Activated naive CD4-positive, alpha-beta T cell treated with anti-CD3 and anti-CD28 coated beads, Interleukin-2, amount 50 U/mL, for 72 hours (primary cell): ENCODE measurements at regions not wholly inside any gene's neighbourhood (a gene's known extent, or its start where the extent isn't known, plus 50 kb on each side); places are given as distances from the start of the nearest gene placed in this dataset.

Source experiments
- ATAC-seq, 2 donors: fragments of 150-1000 bp; cut with Tn5 transposase; 2 replicates each; pipeline ENCODE4 v1.10.0; 2021; ENCODE audit warnings: mild to moderate bottlenecking in 2 of 2, moderate library complexity in 2 of 2
- DNase-seq, 2 donors: peaks; one replicate each; pipeline ENCODE4 v3.0.0; 2021 to 2022; ENCODE audit warnings: low spot score in 2 of 2
- H3K27ac Mint-ChIP-seq, 2 donors: one replicate each; pipeline ENCODE4 v1.8.0; 2022; ENCODE audit warnings: mild to moderate bottlenecking in 2 of 2, mixed read lengths in 2 of 2
- H3K36me3 Mint-ChIP-seq, 2 donors: one replicate each; pipeline ENCODE4 v1.8.0; 2022; ENCODE audit warnings: mixed read lengths in 2 of 2
- H3K9me3 Mint-ChIP-seq, 2 donors: one replicate each; pipeline ENCODE4 v1.8.0; 2022; ENCODE audit warnings: mixed read lengths in 2 of 2

DNA sequence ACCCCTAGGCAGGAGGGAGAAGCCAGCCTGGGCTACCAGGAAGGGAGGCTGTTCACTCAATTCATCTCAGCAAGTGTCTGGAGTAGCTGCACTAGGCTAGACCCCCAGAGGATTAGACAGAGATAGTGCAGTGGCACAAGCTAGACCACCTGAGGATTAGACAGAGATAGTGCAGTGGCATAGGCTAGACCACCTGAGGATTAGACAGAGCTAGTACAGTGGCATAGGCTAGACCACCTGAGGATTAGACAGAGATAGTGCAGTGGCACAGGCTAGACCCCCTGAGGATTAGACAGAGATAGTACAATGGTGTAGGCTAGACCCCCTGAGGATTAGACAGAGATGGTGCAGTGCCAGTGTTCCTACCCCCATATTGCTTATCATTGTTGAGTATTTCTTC lies 74.1 kb upstream of the SDK2 start:
- ATAC-seq: no peak
- DNase-seq: no peak
- Mint-ChIP-seq H3K9me3 (peaks cover 0 to 4% of the 10 kb centered on the region in 2 donors), H3K36me3 (peaks cover 0 to 5% of the 10 kb centered on the region in 2 donors), H3K27ac (no peak overlapping the region)

DNA sequence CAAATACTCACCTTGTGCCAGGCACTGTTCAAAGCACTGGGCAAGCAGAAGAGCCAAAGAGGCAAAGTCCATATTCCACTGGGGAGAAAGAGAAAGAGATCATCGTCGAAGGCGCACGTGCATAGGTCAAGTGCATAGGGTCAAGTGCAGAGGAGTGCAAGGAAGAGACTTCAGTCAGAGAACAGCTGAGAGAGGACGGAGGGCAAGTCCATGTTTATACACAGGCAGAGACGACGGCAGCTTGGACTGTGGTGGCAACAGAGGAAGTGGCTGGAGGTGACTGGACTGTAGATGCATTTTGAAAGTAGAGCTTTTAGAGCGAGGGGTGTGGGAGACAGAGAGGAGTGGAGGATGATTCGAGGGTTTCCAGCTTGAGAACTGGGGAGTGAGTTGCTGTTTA lies 74.7 kb upstream of the SDK2 start:
- peaks cover 0 to 4% of the 10 kb centered on the region in 2 donors for H3K9me3 Mint-ChIP-seq
- H3K27ac Mint-ChIP-seq: peak overlapping the region in 1 of 2 donors; percentile 4
- DNase-seq: no peak

GRCh38 chr17:73719588-73720071 lies 75.4 kb upstream of the SDK2 start:
- Mint-ChIP-seq H3K9me3 (peaks cover 0 to 4% of the 10 kb centered on the region in 2 donors), H3K36me3 (peaks cover 0 to 5% of the 10 kb centered on the region in 2 donors), H3K27ac (no peak overlapping the region)
- DNase-seq (no peak), ATAC-seq (no peak)

More for the DNA sequence above, 74.7 kb upstream of the SDK2 start:
- no peak for ATAC-seq
- H3K36me3 Mint-ChIP-seq: peaks cover 0 to 5% of the 10 kb centered on the region in 2 donors

- Mint-ChIP-seq H3K9me3 (peaks cover 0 to 4% of the 10 kb centered on the region in 2 donors), H3K27ac (peak overlapping the region in 1 of 2 donors; percentile 48), H3K36me3 (peaks cover 0 to 5% of the 10 kb centered on the region in 2 donors)
- ATAC-seq (peak; percentile 47 to 81), DNase-seq (no peak)
Measured at GRCh38 chr17:73720187-73720834, 76.1 kb upstream of the SDK2 start.

- peak; percentile 69 to 90 for ATAC-seq
- H3K27ac Mint-ChIP-seq: peak overlapping the region; percentile 84 to 85
- peaks cover 0 to 5% of the 10 kb centered on the region in 2 donors for H3K36me3 Mint-ChIP-seq
- peaks cover 0 to 4% of the 10 kb centered on the region in 2 donors for H3K9me3 Mint-ChIP-seq
- DNase-seq: peak in 1 of 2 donors; percentile 18
Measured at GRCh38 chr17:73722165-73722564, 77.9 kb upstream of the SDK2 start.

DNA sequence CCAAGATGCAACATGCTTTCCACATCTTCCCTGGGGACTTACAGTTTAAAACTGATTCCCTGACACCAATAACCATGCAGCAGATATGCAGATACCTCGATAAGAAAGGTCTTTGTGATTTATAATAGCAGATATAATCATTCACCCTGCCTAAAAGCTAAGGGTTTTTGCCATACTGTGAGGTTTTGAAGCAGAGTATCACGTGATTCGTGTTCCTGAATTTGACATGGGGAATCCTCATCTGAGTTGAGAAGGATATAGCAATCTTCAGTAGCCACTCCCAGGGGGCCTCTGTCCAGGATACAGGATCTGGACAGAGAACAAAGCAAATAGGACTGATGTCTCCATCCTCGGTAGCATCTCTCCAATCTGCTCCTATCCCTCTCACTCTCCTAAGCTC lies 79.1 kb upstream of the SDK2 start:
- H3K9me3 Mint-ChIP-seq: peaks cover 0 to 4% of the 10 kb centered on the region in 2 donors
- peaks cover 0 to 5% of the 10 kb centered on the region in 2 donors for H3K36me3 Mint-ChIP-seq
- no peak overlapping the region for H3K27ac Mint-ChIP-seq
- no peak for DNase-seq
- ATAC-seq: no peak

DNA sequence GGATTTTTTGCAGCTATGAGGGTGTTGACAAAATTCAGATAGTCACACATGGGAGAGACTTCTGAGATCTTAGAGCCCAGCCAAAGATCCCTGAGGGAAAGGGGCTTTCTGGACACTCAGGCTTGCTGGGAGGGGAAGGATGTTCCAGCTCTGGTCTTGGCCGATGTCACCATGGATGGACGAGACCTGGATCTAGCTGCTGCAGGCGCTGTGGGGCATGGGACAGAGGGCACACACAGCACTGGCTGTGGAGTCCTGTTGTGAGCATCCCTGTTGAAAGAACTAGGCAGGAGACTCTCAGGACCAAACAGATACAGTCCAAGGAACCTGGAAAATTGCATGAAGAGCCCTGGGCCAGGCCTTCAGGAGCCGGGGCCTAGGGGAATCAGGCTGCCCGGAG lies 80.1 kb upstream of the SDK2 start:
- H3K9me3 Mint-ChIP-seq: peaks cover 0 to 8% of the 10 kb centered on the region in 2 donors
- ATAC-seq (no peak), DNase-seq (no peak)
- H3K36me3 Mint-ChIP-seq: peaks cover 0 to 5% of the 10 kb centered on the region in 2 donors
- H3K27ac Mint-ChIP-seq: peak overlapping the region in 1 of 2 donors; percentile 11

GRCh38 chr17:73724990-73725389 lies 80.7 kb upstream of the SDK2 start:
- H3K36me3 Mint-ChIP-seq: peaks cover 0 to 5% of the 10 kb centered on the region in 2 donors
- H3K9me3 Mint-ChIP-seq: peaks cover 0 to 11% of the 10 kb centered on the region in 2 donors
- no peak for ATAC-seq
- H3K27ac Mint-ChIP-seq: no peak overlapping the region
- DNase-seq: no peak

DNA sequence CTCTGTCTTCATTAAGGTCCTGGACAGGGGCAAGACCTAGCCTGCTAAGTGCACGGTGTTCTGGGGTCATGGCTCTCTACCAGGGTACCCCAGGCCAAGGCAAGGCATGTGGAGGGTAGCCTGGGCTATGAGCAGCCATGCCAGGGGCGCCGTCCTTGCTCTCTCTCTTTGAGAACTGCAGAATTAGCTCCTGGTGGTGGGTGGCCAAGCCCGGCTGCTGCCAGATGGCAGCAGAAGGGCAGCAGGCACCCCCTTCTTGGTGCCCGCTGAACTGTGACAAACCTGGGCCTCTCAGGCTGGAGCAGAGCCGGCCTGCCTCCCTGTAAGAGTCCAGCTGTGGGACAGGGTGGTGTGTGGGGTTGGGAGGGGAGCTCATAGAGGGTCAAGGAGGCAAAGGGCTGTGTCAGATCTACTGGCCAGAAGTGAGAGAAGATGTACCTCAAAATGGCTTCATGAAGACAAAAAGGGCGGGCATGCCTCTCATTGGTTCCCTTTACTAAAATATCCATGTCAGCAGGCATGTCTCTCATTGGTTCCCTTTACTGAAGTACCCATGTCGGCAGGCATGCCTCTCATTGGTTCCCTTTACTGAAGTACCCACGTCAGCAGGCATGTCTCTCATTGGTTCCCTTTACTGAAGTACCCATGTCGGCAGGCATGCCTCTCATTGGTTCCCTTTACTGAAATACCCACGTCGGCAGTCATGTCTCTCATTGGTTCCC lies 81.7 kb upstream of the SDK2 start:
- peaks cover 2 to 15% of the 10 kb centered on the region in 2 donors for H3K9me3 Mint-ChIP-seq
- H3K27ac Mint-ChIP-seq: no peak overlapping the region
- DNase-seq (no peak), ATAC-seq (no peak)
- H3K36me3 Mint-ChIP-seq: peaks cover 6 to 8% of the 10 kb centered on the region in 2 donors

DNA sequence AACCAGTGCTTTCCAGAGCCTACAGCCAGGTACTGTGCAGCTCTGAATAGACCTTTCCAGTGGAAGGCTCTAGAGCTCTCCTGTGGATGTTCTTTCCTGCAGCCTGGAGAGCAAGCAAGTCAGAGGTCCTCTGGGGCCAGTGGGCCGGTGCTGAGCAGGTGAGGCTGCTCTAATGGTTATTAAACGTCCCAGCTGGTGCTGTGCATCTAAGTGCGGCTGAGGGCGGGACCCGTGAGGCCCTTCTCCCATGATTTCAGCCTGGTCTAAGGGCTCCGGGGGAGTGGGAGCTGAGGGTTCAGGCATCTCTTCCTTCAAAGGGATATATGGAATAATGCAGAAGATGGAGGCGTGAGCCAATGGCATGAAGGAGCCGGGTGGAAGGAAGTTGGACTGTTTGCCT lies 83.7 kb upstream of the SDK2 start:
- H3K27ac Mint-ChIP-seq: no peak overlapping the region
- DNase-seq (no peak), ATAC-seq (no peak)
- peaks cover 6 to 20% of the 10 kb centered on the region in 2 donors for H3K9me3 Mint-ChIP-seq
- peaks cover 11 to 15% of the 10 kb centered on the region in 2 donors for H3K36me3 Mint-ChIP-seq

DNA sequence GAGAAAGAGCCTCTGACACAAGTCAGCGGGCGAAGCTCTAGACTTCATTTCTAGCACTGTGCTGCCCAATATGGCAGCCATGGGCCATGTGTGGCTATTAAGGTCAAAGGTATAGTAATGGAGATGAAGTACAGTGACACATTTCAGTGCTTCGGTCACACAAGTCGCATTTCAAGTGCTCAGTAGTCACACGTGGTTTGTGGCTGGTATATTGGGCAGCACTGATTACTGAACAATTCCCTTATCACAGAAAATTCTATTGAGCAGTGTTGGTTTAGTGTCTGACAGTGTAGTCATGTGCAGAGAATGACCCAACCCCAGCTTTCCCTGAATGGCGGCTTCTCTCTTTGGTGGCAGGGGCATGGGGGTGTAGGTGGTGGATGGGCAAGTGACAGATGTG lies 84.9 kb upstream of the SDK2 start:
- H3K36me3 Mint-ChIP-seq: peaks cover 11 to 19% of the 10 kb centered on the region in 2 donors
- H3K27ac Mint-ChIP-seq: no peak overlapping the region
- ATAC-seq (peak; percentile 30 to 83), DNase-seq (no peak)
- peaks cover 6 to 20% of the 10 kb centered on the region in 2 donors for H3K9me3 Mint-ChIP-seq

DNA sequence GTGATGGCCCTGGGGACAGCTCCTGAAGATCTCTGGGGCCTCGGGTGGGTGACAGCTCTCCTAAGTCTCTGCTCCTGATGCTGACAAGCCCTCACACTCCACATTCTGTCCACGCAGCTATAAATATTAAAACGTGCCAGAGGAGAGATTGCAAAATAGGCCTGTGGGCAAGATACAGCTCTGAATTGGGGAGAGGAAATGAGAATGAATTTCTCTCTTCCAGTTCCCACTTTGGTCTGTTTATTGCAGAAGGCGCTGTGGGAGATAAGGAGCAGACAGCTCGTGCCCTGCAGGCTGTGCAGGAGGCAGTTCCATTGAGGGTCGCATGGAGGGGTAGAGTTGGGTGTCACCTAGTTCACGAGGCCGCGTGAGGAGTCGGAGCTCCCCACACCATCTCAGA lies 87.5 kb upstream of the SDK2 start:
- H3K36me3 Mint-ChIP-seq: peaks cover 11 to 19% of the 10 kb centered on the region in 2 donors
- DNase-seq: no peak
- H3K27ac Mint-ChIP-seq: no peak overlapping the region
- ATAC-seq: no peak
- peaks cover 6 to 20% of the 10 kb centered on the region in 2 donors for H3K9me3 Mint-ChIP-seq

DNA sequence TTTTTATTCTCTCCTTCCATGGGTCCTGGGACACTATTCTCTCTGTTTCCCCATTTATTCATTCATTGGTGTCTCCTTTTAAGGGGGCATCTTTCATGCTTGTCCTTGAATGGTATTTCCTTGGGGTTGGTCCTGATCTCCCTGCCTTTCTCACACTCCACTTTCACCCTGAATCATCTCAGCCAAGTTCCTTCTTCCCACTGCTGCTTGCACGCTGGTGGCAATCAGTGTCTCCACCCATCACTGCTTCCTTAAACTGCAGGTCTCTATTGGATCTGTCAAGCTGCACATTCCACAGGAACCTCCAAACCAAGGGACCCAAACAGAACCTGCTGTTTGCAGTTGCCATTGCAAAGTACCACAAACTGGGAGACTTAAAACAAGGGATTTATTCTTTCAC lies 89.3 kb upstream of the SDK2 start:
- no peak overlapping the region for H3K27ac Mint-ChIP-seq
- DNase-seq: no peak
- H3K9me3 Mint-ChIP-seq: peaks cover 6 to 20% of the 10 kb centered on the region in 2 donors
- peaks cover 11 to 19% of the 10 kb centered on the region in 2 donors for H3K36me3 Mint-ChIP-seq
- no peak for ATAC-seq

DNA sequence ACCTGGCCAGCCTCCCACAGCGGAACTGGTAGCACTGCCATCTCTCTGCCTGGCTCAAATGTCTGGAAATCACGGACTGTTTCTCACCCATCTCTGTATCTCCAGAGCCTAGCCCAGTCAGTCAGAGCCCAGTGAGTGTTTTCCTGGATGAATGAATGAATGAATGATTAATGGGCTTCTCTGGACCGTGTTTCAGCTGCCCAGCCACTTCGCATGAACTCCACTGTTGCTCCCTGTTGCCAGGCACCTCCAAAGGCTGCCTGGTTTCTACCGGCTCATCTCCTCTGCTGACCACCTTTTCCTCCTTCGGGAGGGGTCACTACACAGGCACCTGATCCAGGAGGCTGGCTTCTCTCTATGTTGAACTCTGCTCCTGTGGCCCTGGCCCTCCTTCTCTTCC lies 91.0 kb upstream of the SDK2 start:
- peaks cover 11 to 19% of the 10 kb centered on the region in 2 donors for H3K36me3 Mint-ChIP-seq
- DNase-seq: no peak
- no peak overlapping the region for H3K27ac Mint-ChIP-seq
- no peak for ATAC-seq
- peaks cover 6 to 13% of the 10 kb centered on the region in 2 donors for H3K9me3 Mint-ChIP-seq

DNA sequence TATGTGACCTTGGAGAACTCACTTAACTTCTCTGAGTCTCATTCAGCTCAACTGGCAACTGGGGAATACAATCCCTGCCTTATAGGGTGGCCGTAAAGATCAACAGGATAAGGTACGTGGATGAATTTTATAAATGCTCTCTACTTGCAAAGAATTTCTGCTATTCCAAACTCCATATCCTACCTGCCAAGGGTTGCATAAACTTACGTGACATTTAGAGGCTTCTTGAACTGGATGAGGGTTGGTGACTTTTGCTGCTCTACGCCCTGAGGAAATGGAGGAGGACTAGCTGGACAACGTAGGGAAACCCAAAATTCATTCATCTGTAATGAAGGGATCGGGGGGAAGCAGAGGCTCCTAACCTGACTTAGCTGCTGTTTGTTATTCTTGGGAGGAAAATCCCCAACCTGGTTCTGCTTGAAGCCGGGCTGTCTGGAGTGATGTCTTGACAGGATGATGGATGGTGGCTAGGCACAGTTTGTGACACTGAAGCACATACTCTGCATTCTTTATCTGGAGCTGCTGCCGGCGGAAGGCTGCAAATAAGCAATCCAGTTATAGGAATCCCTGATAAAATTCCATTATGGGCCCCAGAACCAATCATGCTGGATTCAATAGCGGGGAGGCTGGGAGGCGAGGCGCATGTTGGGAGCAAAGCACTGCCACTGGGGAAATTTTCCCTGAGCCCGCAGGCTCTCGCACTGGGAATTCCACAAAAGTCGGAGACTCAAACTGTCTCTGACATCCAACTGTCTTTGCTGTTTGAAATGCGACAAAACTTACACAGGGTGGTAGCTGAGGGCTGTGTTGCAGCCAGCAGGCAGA lies 94.7 kb upstream of the SDK2 start:
- ATAC-seq (no peak), DNase-seq (no peak)
- no peak overlapping the region for H3K27ac Mint-ChIP-seq
- no peaks in the 10 kb centered on the region for H3K9me3 Mint-ChIP-seq
- H3K36me3 Mint-ChIP-seq: no peaks in the 10 kb centered on the region

DNA sequence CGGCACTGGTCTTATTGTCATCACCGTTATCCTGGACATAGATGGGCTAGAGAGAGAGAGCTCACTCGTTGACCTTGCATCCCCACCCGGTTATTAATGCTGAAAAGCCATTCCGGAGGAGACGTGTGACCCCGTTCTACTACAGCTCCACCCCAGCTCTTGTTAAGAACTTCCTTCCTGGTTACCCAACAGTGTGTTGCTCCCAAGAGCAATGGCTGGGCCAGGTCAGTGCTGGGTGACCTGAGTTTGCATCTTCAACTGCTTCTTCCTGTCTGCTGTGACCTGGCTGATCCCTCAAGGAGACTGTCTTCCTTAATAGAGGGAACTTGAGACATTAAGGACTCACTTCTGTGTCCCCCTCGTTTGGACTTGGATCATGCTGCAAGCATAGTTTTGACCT lies 96.1 kb upstream of the SDK2 start:
- H3K27ac Mint-ChIP-seq: no peak overlapping the region
- ATAC-seq (no peak), DNase-seq (no peak)
- H3K9me3 Mint-ChIP-seq: no peaks in the 10 kb centered on the region
- H3K36me3 Mint-ChIP-seq: no peaks in the 10 kb centered on the region

- DNase-seq: no peak
- no peak for ATAC-seq
- H3K27ac Mint-ChIP-seq: no peak overlapping the region
- no peaks in the 10 kb centered on the region for H3K36me3 Mint-ChIP-seq
- H3K9me3 Mint-ChIP-seq: no peaks in the 10 kb centered on the region
Measured at GRCh38 chr17:73742948-73743381, 98.7 kb upstream of the SDK2 start.
